Pancreas (tissue), 10 donors: ENCODE measurements at regions not wholly inside any gene's neighbourhood (a gene's known extent, or its start where the extent isn't known, plus 50 kb on each side); places are given as distances from the start of the nearest gene placed in this dataset.

ENCODE experiments used
- ATAC-seq, 4 donors: fragments of 200-7000 bp; cut with Tn5 transposase; one replicate each; pipeline versions ENCODE4 v1.8.0 to v1.9.1; 2020; ENCODE audit warnings: mild to moderate bottlenecking in 4 of 4, moderate library complexity in 4 of 4
- DNase-seq, 6 donors: peaks; one replicate each; pipeline ENCODE4 v3.0.0-alpha.2; 2020
- FAIRE-seq: peaks from 2 replicates; lab custom pipeline; 2012; peaks lifted over from hg19 to GRCh38; lab: Jason Lieb, UNC
- H3K27ac ChIP-seq, 4 donors: fragments of 200-600 bp; sonication (generic); 1 replicate in 3 of 4; 2 replicates in 1 of 4; pipeline versions ENCODE4 v1.5.0 to v1.8.0; 2020
- H3K27me3 ChIP-seq, 4 donors: fragments of 200-600 bp; one replicate each; pipeline ENCODE4 v1.8.0; 2021
- H3K36me3 ChIP-seq, 3 donors: fragments of 200-600 bp; sonication (generic) in 1 of 3; one replicate each; pipeline versions ENCODE4 v1.5.0 to v1.8.0; 2020 to 2021
- H3K4me1 ChIP-seq, 3 donors: fragments of 200-600 bp; one replicate each; pipeline ENCODE4 v1.8.0; 2021
- H3K4me3 ChIP-seq, 4 donors: fragments of 200-600 bp; sonication (generic) in 2 of 4; one replicate each; pipeline versions ENCODE4 v1.5.0 to v1.8.0; 2020 to 2021
- H3K9me3 ChIP-seq, 4 donors: fragments of 200-600 bp; one replicate each; pipeline ENCODE4 v1.8.0; 2021
- CTCF ChIP-seq, 4 donors: fragments of 200-600 bp; sonication (generic) in 3 of 4; IDR thresholded peaks; one replicate each; pipeline versions ENCODE4 v1.5.0 to v1.8.0; 2021; ENCODE audit warnings: antibody characterized with exemption in 4 of 4
- WGBS, 2 donors: extraction: QIAGEN DNeasy Blood & Tissue Kit; methylation state at CpG; one replicate each; pipeline ENCODE4 v1.1.7; 2013; 5-methylcytosine and 5-hydroxymethylcytosine counted together
- intact Hi-C, 3 donors: fragments of 100-400 bp; cut with DNase I; formaldehyde crosslinking; loops; one replicate each; pipeline versions ENCODE4 v1.11.1 to v1.14.2; 2022
- donor health status: healthy with polysubstance abuse.
- donor health status: DM: no; HTN: no; CAD: no; lungs with moderate emphysema.
- donor health status: DM: no; HTN: no; CAD: no.
- donor health status: control.
- donor health status: control.
- donor health status: Bipolar disorder and iron deficiency.
- donor health status: DM: yes; HTN: yes; CAD: no.
- donor health status: DM: no; HTN: no; CAD: no.
- donor health status: DM: no; HTN: no; CAD: no.
- donor health status: DM: yes; HTN: yes; CAD: no.

DNA sequence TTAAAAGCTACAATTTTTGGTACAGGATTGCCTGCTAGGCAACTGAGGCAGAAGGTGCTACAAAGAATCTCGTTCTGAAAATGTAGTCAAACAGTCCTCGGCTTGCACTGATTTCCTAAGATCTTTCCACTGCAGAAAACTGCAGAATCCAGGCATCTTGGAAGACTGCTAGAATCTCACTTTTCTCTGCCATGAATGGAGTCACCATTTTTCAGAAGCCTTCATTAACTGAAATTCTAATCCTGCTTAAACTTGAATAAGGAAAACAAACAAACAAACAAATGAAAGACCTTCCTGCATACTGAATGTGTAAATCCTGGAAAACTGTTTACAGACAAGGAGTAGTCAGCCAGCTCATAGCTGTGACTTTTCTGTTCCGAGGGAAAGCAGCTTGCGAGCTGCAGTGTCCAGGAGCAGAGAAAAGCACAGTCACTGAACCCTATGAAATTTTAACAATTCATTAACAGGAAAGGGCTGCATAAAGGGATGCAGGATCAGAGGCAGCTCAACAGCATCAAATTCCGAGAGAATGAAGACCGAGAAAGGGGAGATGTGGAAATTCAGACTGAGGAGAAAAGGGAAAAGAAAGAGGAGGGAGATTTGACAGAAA lies 210.5 kb upstream of the PIK3C3 start:
- TF ChIP-seq CTCF (IDR thresholded peaks at IDR 0.05): no peak
- no peak overlapping the region for H3K4me3 ChIP-seq
- H3K4me1 ChIP-seq: no peaks in the 10 kb centered on the region
- FAIRE-seq (no peak), DNase-seq (no peak), ATAC-seq (no peak)
- no peaks in the 10 kb centered on the region for H3K27me3 ChIP-seq
- H3K9me3 ChIP-seq: no peaks in the 10 kb centered on the region
- WGBS, 2 donors: 22 to 33% methylated on average over 6 of the region's 6 CpGs
- intact Hi-C loops: no loop called here
- no peaks in the 10 kb centered on the region for H3K36me3 ChIP-seq
- H3K27ac ChIP-seq: no peak overlapping the region

GRCh38 chr18:41737218-41737617 lies 217.8 kb upstream of the PIK3C3 start:
- Histone ChIP-seq H3K9me3 (no peaks in the 10 kb centered on the region), H3K4me3 (no peak overlapping the region), H3K27me3 (no peaks in the 10 kb centered on the region), H3K36me3 (no peaks in the 10 kb centered on the region), H3K4me1 (no peaks in the 10 kb centered on the region), H3K27ac (no peak overlapping the region)
- DNase-seq: no peak
- intact Hi-C loops: no loop called here
- no peak for ATAC-seq
- FAIRE-seq: no peak
- TF ChIP-seq CTCF (IDR thresholded peaks at IDR 0.05): no peak
- WGBS, 2 donors: 26 to 43% methylated on average over 1 of the region's 1 CpG

DNA sequence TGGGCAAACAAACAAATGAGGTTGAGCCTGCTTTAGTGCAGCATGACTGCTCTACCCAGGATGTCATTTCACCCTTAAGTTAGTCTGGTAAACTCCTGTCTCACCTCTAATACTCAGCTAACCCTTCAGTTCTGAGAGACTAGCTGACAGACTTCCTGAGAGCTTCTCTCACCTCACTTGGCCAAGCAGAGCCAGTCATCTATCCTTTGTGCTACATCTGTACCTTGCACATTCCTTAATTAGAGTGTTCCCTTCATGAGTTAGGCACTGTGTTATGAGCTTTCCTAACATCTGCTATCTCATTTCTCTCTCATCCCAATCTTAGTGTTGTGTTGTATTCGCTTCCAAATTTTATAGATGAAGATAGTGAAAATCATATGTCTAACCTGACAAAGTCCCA lies 220.1 kb upstream of the PIK3C3 start:
- ATAC-seq: no peak
- no peaks in the 10 kb centered on the region for H3K27me3 ChIP-seq
- no peak for DNase-seq
- no peak for TF ChIP-seq CTCF (IDR thresholded peaks at IDR 0.05)
- no peak for FAIRE-seq
- no peak overlapping the region for H3K4me3 ChIP-seq
- no peak overlapping the region for H3K27ac ChIP-seq
- 54 to 64% methylated on average over 1 of the region's 1 CpG for WGBS, 2 donors
- no peaks in the 10 kb centered on the region for H3K9me3 ChIP-seq
- H3K4me1 ChIP-seq: no peaks in the 10 kb centered on the region
- intact Hi-C loops: no loop called here
- H3K36me3 ChIP-seq: no peaks in the 10 kb centered on the region

- H3K27me3 ChIP-seq: no peaks in the 10 kb centered on the region
- no peaks in the 10 kb centered on the region for H3K9me3 ChIP-seq
- H3K27ac ChIP-seq: no peak overlapping the region
- TF ChIP-seq CTCF (IDR thresholded peaks at IDR 0.05): no peak
- 21 to 34% methylated on average over 2 of the region's 2 CpGs for WGBS, 2 donors
- H3K36me3 ChIP-seq: no peaks in the 10 kb centered on the region
- no peak overlapping the region for H3K4me3 ChIP-seq
- FAIRE-seq (no peak), DNase-seq (no peak), ATAC-seq (no peak)
- intact Hi-C loops: no loop called here
- no peaks in the 10 kb centered on the region for H3K4me1 ChIP-seq
Measured at GRCh38 chr18:41732356-41732755, 222.7 kb upstream of the PIK3C3 start.

DNA sequence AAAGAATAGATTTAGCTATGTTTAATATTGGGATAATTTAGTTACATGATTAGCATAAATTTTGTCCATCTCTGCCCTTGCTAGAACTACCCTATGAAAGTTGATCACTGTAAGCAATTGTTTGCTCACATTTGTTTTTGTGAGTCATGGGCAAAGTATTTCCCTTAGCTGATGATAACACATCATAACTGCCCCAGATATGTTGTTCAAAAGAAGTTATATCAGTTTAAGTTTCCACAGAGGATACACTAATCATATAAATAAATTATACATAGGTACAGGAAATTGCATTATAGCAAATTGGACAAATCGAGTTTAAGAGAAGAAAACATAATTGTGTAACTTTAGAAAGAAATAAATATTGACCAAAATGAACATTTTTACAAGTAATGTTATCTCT lies 223.2 kb upstream of the PIK3C3 start:
- FAIRE-seq (no peak), ATAC-seq (no peak), DNase-seq (no peak)
- Histone ChIP-seq H3K36me3 (no peaks in the 10 kb centered on the region), H3K4me3 (no peak overlapping the region), H3K9me3 (no peaks in the 10 kb centered on the region), H3K27ac (no peak overlapping the region), H3K4me1 (no peaks in the 10 kb centered on the region), H3K27me3 (no peaks in the 10 kb centered on the region)
- 16 to 26% methylated on average over 1 of the region's 1 CpG for WGBS, 2 donors
- intact Hi-C loops: no loop called here
- TF ChIP-seq CTCF (IDR thresholded peaks at IDR 0.05): no peak
